Endothelial cell (in vitro differentiated cells): ENCODE measurements at regions not wholly inside any gene's neighbourhood (a gene's known extent, or its start where the extent isn't known, plus 50 kb on each side); places are given as distances from the start of the nearest gene placed in this dataset.

Source experiments
- DNase-seq: peaks from one replicate; pipeline ENCODE4 v3.0.0; 2021; ENCODE audit warnings: low spot score
- H3K27ac Mint-ChIP-seq: one replicate; pipeline ENCODE4 v1.8.0; 2021; ENCODE audit warnings: mixed read lengths, inconsistent platforms; ENCODE audit not compliant: unreplicated experiment
- H3K27me3 Mint-ChIP-seq: one replicate; pipeline ENCODE4 v1.8.0; 2021; ENCODE audit warnings: mild to moderate bottlenecking, moderate library complexity, mixed read lengths, inconsistent platforms; ENCODE audit not compliant: unreplicated experiment
- H3K36me3 Mint-ChIP-seq: one replicate; pipeline ENCODE4 v1.8.0; 2021; ENCODE audit warnings: mild to moderate bottlenecking, low read depth, mixed read lengths, inconsistent platforms; ENCODE audit not compliant: unreplicated experiment
- H3K4me1 Mint-ChIP-seq: one replicate; pipeline ENCODE4 v1.8.0; 2021; ENCODE audit warnings: mild to moderate bottlenecking, mixed read lengths, inconsistent platforms; ENCODE audit not compliant: unreplicated experiment
- H3K4me3 Mint-ChIP-seq: one replicate; pipeline ENCODE4 v1.8.0; 2021; ENCODE audit warnings: mild to moderate bottlenecking, mixed read lengths, inconsistent platforms; ENCODE audit not compliant: unreplicated experiment
- H3K9me3 Mint-ChIP-seq: one replicate; pipeline ENCODE4 v1.8.0; 2021; ENCODE audit warnings: mixed read lengths, inconsistent platforms; ENCODE audit not compliant: unreplicated experiment
- CTCF ChIP-seq: fragments of 200-600 bp; sonication (generic); IDR thresholded peaks from one replicate; pipeline ENCODE4 v1.5.0; 2021; ENCODE audit warnings: antibody characterized with exemption; ENCODE audit not compliant: unreplicated experiment

GRCh38 chr15:88348579-88349230 is 92.2 kb upstream of the NTRK3 start:
- H3K9me3 Mint-ChIP-seq = no peaks in the 10 kb centered on the region
- no peak for TF ChIP-seq CTCF
- H3K27ac Mint-ChIP-seq = no peak overlapping the region
- no peak for DNase-seq
- H3K4me1 Mint-ChIP-seq = no peaks in the 10 kb centered on the region
- no peaks in the 10 kb centered on the region for H3K27me3 Mint-ChIP-seq
- no peak overlapping the region for H3K4me3 Mint-ChIP-seq
- H3K36me3 Mint-ChIP-seq = no peaks in the 10 kb centered on the region

GRCh38 chr15:88345962-88346361 is 89.4 kb upstream of the NTRK3 start:
- no peak overlapping the region for H3K27ac Mint-ChIP-seq
- H3K4me3 Mint-ChIP-seq = no peak overlapping the region
- H3K36me3 Mint-ChIP-seq = no peaks in the 10 kb centered on the region
- no peaks in the 10 kb centered on the region for H3K9me3 Mint-ChIP-seq
- no peak for TF ChIP-seq CTCF
- no peaks in the 10 kb centered on the region for H3K27me3 Mint-ChIP-seq
- no peaks in the 10 kb centered on the region for H3K4me1 Mint-ChIP-seq
- no peak for DNase-seq

DNA sequence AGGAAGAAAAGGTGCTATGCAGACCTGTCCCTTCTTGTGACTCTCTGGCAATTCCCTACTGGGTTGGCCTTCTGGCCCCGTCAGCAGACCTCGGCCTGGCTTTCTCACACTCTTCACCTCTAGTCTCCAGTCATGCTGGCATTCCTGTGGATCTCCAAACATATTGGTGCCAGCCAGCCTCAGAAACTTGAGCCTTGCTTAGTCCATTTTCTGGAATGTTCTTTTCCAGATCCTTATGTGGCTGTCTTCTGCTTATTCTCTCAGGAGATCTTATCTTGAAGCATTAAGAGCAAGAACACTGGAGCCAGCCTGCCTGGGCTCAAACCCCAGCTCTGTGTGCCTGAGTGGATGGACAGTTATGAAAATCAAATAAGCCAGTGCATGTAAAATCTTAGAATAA is 88.2 kb upstream of the NTRK3 start:
- Mint-ChIP-seq H3K27ac (no peak overlapping the region), H3K27me3 (no peaks in the 10 kb centered on the region), H3K36me3 (no peaks in the 10 kb centered on the region), H3K9me3 (no peaks in the 10 kb centered on the region), H3K4me3 (no peak overlapping the region), H3K4me1 (no peaks in the 10 kb centered on the region)
- TF ChIP-seq CTCF = no peak
- no peak for DNase-seq

GRCh38 chr15:88342666-88343065 is 86.1 kb upstream of the NTRK3 start:
- Mint-ChIP-seq H3K4me1 (no peaks in the 10 kb centered on the region), H3K27me3 (no peaks in the 10 kb centered on the region), H3K36me3 (no peaks in the 10 kb centered on the region), H3K9me3 (no peaks in the 10 kb centered on the region), H3K27ac (no peak overlapping the region), H3K4me3 (no peak overlapping the region)
- TF ChIP-seq CTCF = no peak
- no peak for DNase-seq

- DNase-seq = no peak
- Mint-ChIP-seq H3K27ac (no peak overlapping the region), H3K4me1 (no peaks in the 10 kb centered on the region), H3K36me3 (no peaks in the 10 kb centered on the region), H3K4me3 (no peak overlapping the region), H3K27me3 (peaks cover 2% of the 10 kb centered on the region), H3K9me3 (no peaks in the 10 kb centered on the region)
- no peak for TF ChIP-seq CTCF
These were observed 85.1 kb upstream of the NTRK3 start for GRCh38 chr15:88341653-88342052.
